ENCODE measurements at regions not wholly inside any gene's neighbourhood (a gene's known extent, or its start where the extent isn't known, plus 50 kb on each side); places are given as distances from the start of the nearest gene placed in this dataset.
"Not testable (repeated sequence)": the region's sequence is repeated elsewhere in the genome, so short reads cannot be mapped to it uniquely, and the experiment has no call there.

- no peak for TF ChIP-seq POLR2A (IDR thresholded peaks at IDR 0.05; ENCODE audit: low read length)
- no peak for TF ChIP-seq GATA1 (IDR thresholded peaks at IDR 0.05; ENCODE audit: low read depth, low read length)
- no peak for DNase-seq
Measured at GRCh38 chr7:45416846-45417245, 157.3 kb upstream of the ADCY1 start.

GRCh38 chr7:45417268-45417667 lies 156.9 kb upstream of the ADCY1 start:
- TF ChIP-seq POLR2A (IDR thresholded peaks at IDR 0.05; ENCODE audit: low read length) (no peak), GATA1 (IDR thresholded peaks at IDR 0.05; ENCODE audit: low read depth, low read length) (no peak)
- DNase-seq = no peak

GRCh38 chr7:45417735-45418134 lies 156.4 kb upstream of the ADCY1 start:
- no peak for DNase-seq
- TF ChIP-seq GATA1 (IDR thresholded peaks at IDR 0.05; ENCODE audit: low read depth, low read length) (no peak), POLR2A (IDR thresholded peaks at IDR 0.05; ENCODE audit: low read length) (no peak)

- TF ChIP-seq GATA1 (IDR thresholded peaks at IDR 0.05; ENCODE audit: low read depth, low read length) (no peak), POLR2A (IDR thresholded peaks at IDR 0.05; ENCODE audit: low read length) (no peak)
Measured at GRCh38 chr7:45420843-45421495, 153.2 kb upstream of the ADCY1 start.

GRCh38 chr7:45421806-45422205 lies 152.4 kb upstream of the ADCY1 start:
- no peak for DNase-seq
- TF ChIP-seq GATA1 (IDR thresholded peaks at IDR 0.05; ENCODE audit: low read depth, low read length) (no peak), POLR2A (IDR thresholded peaks at IDR 0.05; ENCODE audit: low read length) (no peak)

More at GRCh38 chr7:45420843-45421495, 153.2 kb upstream of the ADCY1 start:
- DNase-seq = no peak

- no peak for DNase-seq
- TF ChIP-seq GATA1 (IDR thresholded peaks at IDR 0.05; ENCODE audit: low read depth, low read length) = no peak
- TF ChIP-seq POLR2A (IDR thresholded peaks at IDR 0.05; ENCODE audit: low read length) = no peak
Measured at GRCh38 chr7:45430397-45430796, 143.8 kb upstream of the ADCY1 start.

- TF ChIP-seq GATA1 (IDR thresholded peaks at IDR 0.05; ENCODE audit: low read depth, low read length) (no peak), POLR2A (IDR thresholded peaks at IDR 0.05; ENCODE audit: low read length) (no peak)
Measured at GRCh38 chr7:45434167-45434784, 139.9 kb upstream of the ADCY1 start.

GRCh38 chr7:45435131-45435530 lies 139.0 kb upstream of the ADCY1 start:
- DNase-seq = no peak
- TF ChIP-seq POLR2A (IDR thresholded peaks at IDR 0.05; ENCODE audit: low read length) = no peak
- no peak for TF ChIP-seq GATA1 (IDR thresholded peaks at IDR 0.05; ENCODE audit: low read depth, low read length)

More at GRCh38 chr7:45434167-45434784, 139.9 kb upstream of the ADCY1 start:
- DNase-seq = no peak

- TF ChIP-seq GATA1 (IDR thresholded peaks at IDR 0.05; ENCODE audit: low read depth, low read length) = no peak
- TF ChIP-seq POLR2A (IDR thresholded peaks at IDR 0.05; ENCODE audit: low read length) = no peak
- DNase-seq = no peak
Measured at GRCh38 chr7:45435846-45436245, 138.3 kb upstream of the ADCY1 start.

GRCh38 chr7:45440776-45441175 lies 133.4 kb upstream of the ADCY1 start:
- DNase-seq = not testable (repeated sequence)

- TF ChIP-seq GATA1 (IDR thresholded peaks at IDR 0.05; ENCODE audit: low read depth, low read length) = no peak
- TF ChIP-seq POLR2A (IDR thresholded peaks at IDR 0.05; ENCODE audit: low read length) = no peak
- DNase-seq = no peak
Measured at GRCh38 chr7:45443263-45443662, 130.9 kb upstream of the ADCY1 start.

- DNase-seq = no peak
- no peak for TF ChIP-seq GATA1 (IDR thresholded peaks at IDR 0.05; ENCODE audit: low read depth, low read length)
- TF ChIP-seq POLR2A (IDR thresholded peaks at IDR 0.05; ENCODE audit: low read length) = no peak
Measured at GRCh38 chr7:45446195-45446944, 127.8 kb upstream of the ADCY1 start.

GRCh38 chr7:45447296-45447695 lies 126.9 kb upstream of the ADCY1 start:
- no peak for DNase-seq

GRCh38 chr7:45450571-45451204 lies 123.5 kb upstream of the ADCY1 start:
- DNase-seq = no peak
- TF ChIP-seq GATA1 (IDR thresholded peaks at IDR 0.05; ENCODE audit: low read depth, low read length) (no peak), POLR2A (IDR thresholded peaks at IDR 0.05; ENCODE audit: low read length) (no peak)

More at GRCh38 chr7:45447296-45447695, 126.9 kb upstream of the ADCY1 start:
- TF ChIP-seq GATA1 (IDR thresholded peaks at IDR 0.05; ENCODE audit: low read depth, low read length) = no peak
- TF ChIP-seq POLR2A (IDR thresholded peaks at IDR 0.05; ENCODE audit: low read length) = no peak
